MCF 10A (cell line): ENCODE measurements at regions not wholly inside any gene's neighbourhood (a gene's known extent, or its start where the extent isn't known, plus 50 kb on each side); places are given as distances from the start of the nearest gene placed in this dataset.
A peak's percentile ranks its signal among the peaks of the same experiment; 100 is the strongest.
"Not testable (repeated sequence)": the region's sequence is repeated elsewhere in the genome, so short reads cannot be mapped to it uniquely, and the experiment has no call there.

Experiments
- BruUV-seq: library from RNA; stranded (reverse); fragments of 400-500 nt; replicated peaks from 2 replicates; lab custom pipeline; 2021; lab: Mats Ljungman, UMichigan
- CTCF ChIA-PET: fragments of 300-600 bp; sonication (Branson Sonifier 250); formaldehyde crosslinking; extraction: SDS; loops from one replicate; lab custom pipeline; 2021; ENCODE audit warnings: antibody characterized with exemption, inconsistent platforms; lab: Yijun Ruan, JAX
- POLR2A ChIA-PET: fragments of 300-600, 350-650 bp; sonication (Branson Sonifier 250); formaldehyde crosslinking; extraction: SDS; loops from one replicate; lab custom pipeline; 2020; ENCODE audit warnings: antibody characterized with exemption, inconsistent platforms; lab: Yijun Ruan, JAX
- DNase-seq: peaks from one replicate; pipeline ENCODE4 v3.0.0-alpha.2; 2018; ENCODE audit not compliant: unreplicated experiment
- H3K27ac Mint-ChIP-seq: one replicate; pipeline ENCODE4 v1.8.0; 2022; ENCODE audit warnings: mild to moderate bottlenecking, low read depth, mixed read lengths; ENCODE audit not compliant: unreplicated experiment
- H3K27me3 Mint-ChIP-seq: one replicate; pipeline ENCODE4 v1.8.0; 2022; ENCODE audit warnings: mixed read lengths; ENCODE audit not compliant: insufficient read depth, unreplicated experiment
- H3K36me3 Mint-ChIP-seq: one replicate; pipeline ENCODE4 v1.8.0; 2022; ENCODE audit warnings: mild to moderate bottlenecking, moderate library complexity, mixed read lengths; ENCODE audit not compliant: insufficient read depth, unreplicated experiment
- H3K4me1 Mint-ChIP-seq: one replicate; pipeline ENCODE4 v1.8.0; 2022; ENCODE audit warnings: mixed read lengths; ENCODE audit not compliant: insufficient read depth, unreplicated experiment
- H3K4me3 Mint-ChIP-seq: one replicate; pipeline ENCODE4 v1.8.0; 2022; ENCODE audit warnings: mild to moderate bottlenecking, moderate library complexity, mixed read lengths; ENCODE audit not compliant: unreplicated experiment
- H3K9me3 Mint-ChIP-seq: one replicate; pipeline ENCODE4 v1.8.0; 2022; ENCODE audit warnings: mixed read lengths; ENCODE audit not compliant: unreplicated experiment
- CTCF ChIP-seq: fragments of 200-600 bp; IDR thresholded peaks from one replicate; pipeline ENCODE4 v1.8.0; 2022; ENCODE audit warnings: antibody characterized with exemption, mild to moderate bottlenecking; ENCODE audit not compliant: unreplicated experiment
- intact Hi-C: fragments of 100-400 bp; cut with micrococcal nuclease; formaldehyde crosslinking; loops from 2 replicates; pipeline ENCODE4 v1.14.1; 2022

GRCh38 chr6:97501853-97502252 is 218.8 kb upstream of the MMS22L start:
- no peaks in the 10 kb centered on the region for H3K36me3 Mint-ChIP-seq
- ChIA-PET CTCF (no interaction called here), POLR2A (no interaction called here)
- BruUV-seq = no TSS peak
- H3K4me1 Mint-ChIP-seq = no peaks in the 10 kb centered on the region
- H3K27ac Mint-ChIP-seq = no peak overlapping the region
- TF ChIP-seq CTCF = no peak
- H3K4me3 Mint-ChIP-seq = no peak overlapping the region
- peaks cover 73% of the 10 kb centered on the region for H3K27me3 Mint-ChIP-seq
- intact Hi-C loops = no loop called here
- H3K9me3 Mint-ChIP-seq = no peaks in the 10 kb centered on the region
- DNase-seq = no peak

GRCh38 chr6:97508646-97509045 is 225.6 kb upstream of the MMS22L start:
- no peak overlapping the region for H3K27ac Mint-ChIP-seq
- intact Hi-C loops = no loop called here

GRCh38 chr6:97513260-97513659 is 230.2 kb upstream of the MMS22L start:
- H3K36me3 Mint-ChIP-seq, intact Hi-C loops, POLR2A ChIA-PET, DNase-seq, H3K9me3 Mint-ChIP-seq, H3K4me3 Mint-ChIP-seq, BruUV-seq, H3K4me1 Mint-ChIP-seq, H3K27ac Mint-ChIP-seq: not testable (repeated sequence)
- H3K27me3 Mint-ChIP-seq = peaks cover 47% of the 10 kb centered on the region
- CTCF ChIA-PET = interaction anchor here (0.7 to 2.1 kb wide), 4 partner anchors 14 to 1172 kb away, joined by 3 to 11 read pairs (median 3); no protein-coding TSS in a partner anchor

More at GRCh38 chr6:97508646-97509045, 225.6 kb upstream of the MMS22L start:
- BruUV-seq = no TSS peak
- no peaks in the 10 kb centered on the region for H3K9me3 Mint-ChIP-seq
- CTCF ChIA-PET = no interaction called here
- no peaks in the 10 kb centered on the region for H3K36me3 Mint-ChIP-seq
- no peak overlapping the region for H3K4me3 Mint-ChIP-seq
- no peak for TF ChIP-seq CTCF
- DNase-seq = no peak
- H3K27me3 Mint-ChIP-seq = peaks cover 79% of the 10 kb centered on the region
- H3K4me1 Mint-ChIP-seq = no peaks in the 10 kb centered on the region
- POLR2A ChIA-PET = no interaction called here

- DNase-seq = peak; percentile 32
- Mint-ChIP-seq H3K27ac (no peak overlapping the region), H3K27me3 (peaks cover 74% of the 10 kb centered on the region), H3K9me3 (no peaks in the 10 kb centered on the region), H3K36me3 (no peaks in the 10 kb centered on the region), H3K4me3 (no peak overlapping the region), H3K4me1 (no peaks in the 10 kb centered on the region)
- POLR2A ChIA-PET = interaction anchor here (0.6 kb wide), 1 partner anchor 367 kb away, joined by 3 read pairs; no protein-coding TSS in a partner anchor
- no peak for TF ChIP-seq CTCF
- intact Hi-C loops = no loop called here
- no TSS peak for BruUV-seq
- CTCF ChIA-PET = interaction anchor here (1.0 to 1.1 kb wide), 2 partner anchors 11 to 27 kb away, joined by 3 read pairs; no protein-coding TSS in a partner anchor
Observed at GRCh38 chr6:97524811-97525210, 241.8 kb upstream of the MMS22L start.

GRCh38 chr6:97535800-97536199 is 252.8 kb upstream of the MMS22L start:
- CTCF ChIA-PET = no interaction called here
- Mint-ChIP-seq H3K27me3 (peaks cover 39% of the 10 kb centered on the region), H3K36me3 (no peaks in the 10 kb centered on the region), H3K4me1 (no peaks in the 10 kb centered on the region), H3K4me3 (no peak overlapping the region), H3K27ac (no peak overlapping the region), H3K9me3 (no peaks in the 10 kb centered on the region)
- no TSS peak for BruUV-seq
- intact Hi-C loops = no loop called here
- TF ChIP-seq CTCF = no peak
- POLR2A ChIA-PET = no interaction called here
- DNase-seq = no peak
